GM23338 (cell line): ENCODE measurements at regions not wholly inside any gene's neighbourhood (a gene's known extent, or its start where the extent isn't known, plus 50 kb on each side); places are given as distances from the start of the nearest gene placed in this dataset.

Source experiments
- ATAC-seq: fragments of 200-7000 bp; cut with Tn5 transposase; 3 replicates; pipeline ENCODE4 v1.9.1; 2020
- DNase-seq: peaks from one replicate; pipeline ENCODE4 v3.0.0-alpha.2; 2015; ENCODE audit warnings: low spot score
- H2AFZ ChIP-seq: fragments of 200-600 bp; sonication (generic); 2 replicates; pipeline ENCODE4 v1.8.0; 2016; ENCODE audit warnings: antibody characterized with exemption, mild to moderate bottlenecking, moderate library complexity
- H3F3A ChIP-seq: fragments of 200-600 bp; sonication (generic); replicated peaks from 2 replicates; pipeline ENCODE4 v1.8.0; 2017; ENCODE audit warnings: antibody characterized with exemption, mixed run types, low read depth
- H3K27ac ChIP-seq: fragments of 200-600 bp; sonication (generic); 2 replicates; pipeline ENCODE4 v1.6.1; 2016; ENCODE audit warnings: low read depth
- H3K27me3 ChIP-seq: fragments of 200-600 bp; sonication (generic); 2 replicates; pipeline ENCODE4 v1.8.0; 2016; ENCODE audit warnings: mild to moderate bottlenecking, mixed run types, moderate library complexity; ENCODE audit not compliant: insufficient read depth
- H3K36me3 ChIP-seq: fragments of 200-600 bp; sonication (generic); 2 replicates; pipeline ENCODE4 v1.8.0; 2016; ENCODE audit warnings: mild to moderate bottlenecking; ENCODE audit not compliant: insufficient read depth
- H3K4me1 ChIP-seq: fragments of 200-600 bp; sonication (generic); 2 replicates; pipeline ENCODE4 v1.8.0; 2016; ENCODE audit warnings: mild to moderate bottlenecking, moderate library complexity; ENCODE audit not compliant: insufficient read depth
- H3K4me2 ChIP-seq: fragments of 200-600 bp; sonication (generic); 2 replicates; pipeline ENCODE4 v1.7.1; 2017; ENCODE audit warnings: mixed run types
- H3K4me3 ChIP-seq: fragments of 200-600 bp; sonication (generic); 2 replicates; pipeline ENCODE4 v1.6.1; 2016; ENCODE audit warnings: mixed run types
- H3K79me2 ChIP-seq: fragments of 200-600 bp; sonication (generic); replicated peaks from 2 replicates; pipeline ENCODE4 v1.8.0; 2017; ENCODE audit warnings: mild to moderate bottlenecking; ENCODE audit not compliant: insufficient read depth
- H3K9me2 ChIP-seq: fragments of 200-600 bp; sonication (generic); 2 replicates; pipeline ENCODE4 v1.8.0; 2017; ENCODE audit not compliant: insufficient read depth
- H4K20me1 ChIP-seq: fragments of 200-600 bp; sonication (generic); replicated peaks from 2 replicates; pipeline ENCODE4 v1.8.0; 2017; ENCODE audit warnings: mild to moderate bottlenecking; ENCODE audit not compliant: insufficient read depth
- H3K27ac Mint-ChIP-seq: 2 replicates; pipeline ENCODE4 v1.8.0; 2020; ENCODE audit warnings: inconsistent platforms, mild to moderate bottlenecking, moderate library complexity, mixed read lengths
- H3K27me3 Mint-ChIP-seq: 3 replicates; pipeline ENCODE4 v1.8.0; 2022; ENCODE audit warnings: low read depth, mild to moderate bottlenecking, moderate library complexity, mixed read lengths, inconsistent platforms; ENCODE audit not compliant: insufficient read depth, poor library complexity
- H3K36me3 Mint-ChIP-seq: 3 replicates; pipeline ENCODE4 v1.8.0; 2021; ENCODE audit warnings: low read depth, mild to moderate bottlenecking, inconsistent platforms, moderate library complexity, mixed read lengths
- H3K4me1 Mint-ChIP-seq: 3 replicates; pipeline ENCODE4 v1.8.0; 2020; ENCODE audit warnings: mild to moderate bottlenecking, inconsistent platforms, mixed read lengths
- H3K4me3 Mint-ChIP-seq: 3 replicates; pipeline ENCODE4 v1.8.0; 2021; ENCODE audit warnings: moderate library complexity, mild to moderate bottlenecking, inconsistent platforms, mixed read lengths
- H3K9me3 Mint-ChIP-seq: 3 replicates; pipeline ENCODE4 v1.8.0; 2020; ENCODE audit warnings: moderate library complexity, mild to moderate bottlenecking, inconsistent platforms, mixed read lengths
- CREB1 ChIP-seq: fragments of 250-450 bp; sonication (Bioruptor Pico); IDR thresholded peaks from 2 replicates; pipeline ENCODE4 v1.5.0; 2020; ENCODE audit warnings: low read depth, mild to moderate bottlenecking, moderate library complexity
- ZNF114 ChIP-seq: fragments of 250-450 bp; sonication (Bioruptor Pico); IDR thresholded peaks from 2 replicates; pipeline ENCODE4 v1.5.0; 2020; ENCODE audit warnings: mild to moderate bottlenecking, moderate library complexity
- ZNF462 ChIP-seq: fragments of 250-450 bp; sonication (Bioruptor Pico); IDR thresholded peaks from 2 replicates; pipeline ENCODE4 v1.5.0; 2020; ENCODE audit warnings: mild to moderate bottlenecking, moderate library complexity
- TF ChIP-seq, protein P1 (sequence below): IDR thresholded peaks from 2 replicates; pipeline ENCODE4 v1.6.1; 2016; ENCODE audit warnings: antibody characterized with exemption

DNA sequence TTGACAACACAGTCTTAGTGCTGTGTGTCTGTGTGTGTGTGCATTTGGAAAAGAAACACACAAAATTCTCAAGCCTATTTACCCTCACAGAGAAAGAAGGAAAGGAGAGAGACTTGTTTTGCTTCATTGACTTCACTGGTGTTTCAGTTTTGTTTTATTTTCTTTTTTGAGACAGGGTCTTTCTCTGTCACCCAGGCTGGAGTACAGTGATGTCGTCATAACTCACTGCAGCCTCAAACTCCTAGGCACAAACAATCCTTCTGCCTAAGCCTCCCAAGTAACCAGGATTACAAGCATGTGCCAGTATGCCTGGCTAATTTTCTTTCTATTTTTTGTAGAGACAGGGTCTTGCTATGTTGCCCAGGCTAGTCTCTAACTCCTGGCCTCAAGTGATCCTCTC lies 636.9 kb downstream of the TAFA4 start:
- Histone ChIP-seq H3K79me2 (no peaks in the 10 kb centered on the region), H3K9me2 (no peaks in the 10 kb centered on the region), H3K27ac (no peak overlapping the region), H3K4me1 (no peaks in the 10 kb centered on the region), H3K36me3 (no peaks in the 10 kb centered on the region), H4K20me1 (no peaks in the 10 kb centered on the region), H3F3A (no peaks in the 10 kb centered on the region), H2AFZ (no peak overlapping the region), H3K4me2 (no peak overlapping the region), H3K27me3 (no peaks in the 10 kb centered on the region), H3K4me3 (no peak overlapping the region)
- no peak for ATAC-seq
- no peak overlapping the region for H3K4me3 Mint-ChIP-seq
- TF ChIP-seq ZNF114 (CRISPR knock-in tag) (no peak), ZNF462 (CRISPR knock-in tag) (no peak), CREB1 (no peak)
- H3K36me3 Mint-ChIP-seq = peaks cover 3% of the 10 kb centered on the region; the same call in 2 of the 3 replicates
- no peak overlapping the region for H3K27ac Mint-ChIP-seq
- no peak for DNase-seq
- H3K27me3 Mint-ChIP-seq = peaks cover 2% of the 10 kb centered on the region
- H3K4me1 Mint-ChIP-seq = no peaks in the 10 kb centered on the region
- peaks cover 20% of the 10 kb centered on the region for H3K9me3 Mint-ChIP-seq

- Mint-ChIP-seq H3K4me3 (no peak overlapping the region), H3K9me3 (no peaks in the 10 kb centered on the region), H3K27me3 (no peaks in the 10 kb centered on the region), H3K4me1 (peaks cover 6% of the 10 kb centered on the region; the same call in 2 of the 3 replicates), H3K36me3 (no peaks in the 10 kb centered on the region), H3K27ac (no peak overlapping the region)
- Histone ChIP-seq H3K9me2 (no peaks in the 10 kb centered on the region), H3F3A (no peaks in the 10 kb centered on the region), H3K27ac (no peak overlapping the region), H3K4me2 (no peak overlapping the region), H3K27me3 (no peaks in the 10 kb centered on the region), H3K4me1 (no peaks in the 10 kb centered on the region), H4K20me1 (no peaks in the 10 kb centered on the region), H3K4me3 (no peak overlapping the region), H2AFZ (no peak overlapping the region), H3K79me2 (no peaks in the 10 kb centered on the region), H3K36me3 (no peaks in the 10 kb centered on the region)
- TF ChIP-seq, protein P1, sequence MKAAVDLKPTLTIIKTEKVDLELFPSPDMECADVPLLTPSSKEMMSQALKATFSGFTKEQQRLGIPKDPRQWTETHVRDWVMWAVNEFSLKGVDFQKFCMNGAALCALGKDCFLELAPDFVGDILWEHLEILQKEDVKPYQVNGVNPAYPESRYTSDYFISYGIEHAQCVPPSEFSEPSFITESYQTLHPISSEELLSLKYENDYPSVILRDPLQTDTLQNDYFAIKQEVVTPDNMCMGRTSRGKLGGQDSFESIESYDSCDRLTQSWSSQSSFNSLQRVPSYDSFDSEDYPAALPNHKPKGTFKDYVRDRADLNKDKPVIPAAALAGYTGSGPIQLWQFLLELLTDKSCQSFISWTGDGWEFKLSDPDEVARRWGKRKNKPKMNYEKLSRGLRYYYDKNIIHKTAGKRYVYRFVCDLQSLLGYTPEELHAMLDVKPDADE = no peak
- ATAC-seq (no peak), DNase-seq (no peak)
Measured at GRCh38 chr3:68290333-68290732, 635.9 kb upstream of the SUCLG2 start.
